SK-N-SH (cell line): ENCODE measurements at regions not wholly inside any gene's neighbourhood (a gene's known extent, or its start where the extent isn't known, plus 50 kb on each side); places are given as distances from the start of the nearest gene placed in this dataset.

Source experiments
- CTCF ChIA-PET: fragments of 300-600, 350-600 bp; formaldehyde crosslinking; extraction: SDS; loops from one replicate; lab custom pipeline; 2021; lab: Yijun Ruan, JAX
- POLR2A ChIA-PET: fragments of 350-600 bp; sonication (Branson Sonifier 250); formaldehyde crosslinking; extraction: SDS; loops from one replicate; lab custom pipeline; 2020; ENCODE audit warnings: antibody characterized with exemption, inconsistent platforms; lab: Yijun Ruan, JAX
- DNase-seq: peaks from one replicate; pipeline ENCODE4 v3.0.0; 2012
- H2AFZ ChIP-seq: fragments of 200-600 bp; sonication (generic); 2 replicates; pipeline ENCODE4 v1.8.1; 2016; ENCODE audit warnings: antibody characterized with exemption, mild to moderate bottlenecking, low read depth
- H3F3A ChIP-seq: fragments of 200-600 bp; sonication (generic); replicated peaks from 2 replicates; pipeline ENCODE3; 2016; ENCODE audit warnings: antibody characterized with exemption, mild to moderate bottlenecking; ENCODE audit not compliant: insufficient read depth
- H3K27ac ChIP-seq, 2 experiments: fragments of 200-500 bp in 1 of 2; fragments of 200-600 bp in 1 of 2; sonication (Bioruptor generic) in 1 of 2; sonication (generic), shearing (Covaris generic) in 1 of 2; 2 replicates each; pipeline versions ENCODE4 v1.5.1 to v1.6.1; 2014 to 2016; ENCODE audit warnings: low read depth in 2 of 2, inconsistent platforms in 1 of 2, low read length in 1 of 2, mild to moderate bottlenecking in 1 of 2, mixed read lengths in 1 of 2
- H3K27me3 ChIP-seq: fragments of 200-600 bp; sonication (generic), shearing (Covaris generic); 2 replicates; pipeline ENCODE4 v1.6.1; 2016; ENCODE audit warnings: mixed run types; ENCODE audit not compliant: insufficient read depth
- H3K36me3 ChIP-seq, 2 experiments: fragments of 200-500 bp in 1 of 2; fragments of 200-600 bp in 1 of 2; sonication (Bioruptor generic) in 1 of 2; sonication (generic) in 1 of 2; replicated peaks in 1 of 2; 2 replicates each; pipeline versions ENCODE3 to v1.5.1; 2014 to 2016; ENCODE audit warnings: low read length in 1 of 2, mild to moderate bottlenecking in 1 of 2; ENCODE audit not compliant: insufficient read depth in 2 of 2, control insufficient read depth in 1 of 2
- H3K4me1 ChIP-seq, 2 experiments: fragments of 200-500 bp in 1 of 2; fragments of 200-600 bp in 1 of 2; sonication (Bioruptor generic) in 1 of 2; sonication (generic), shearing (Covaris generic) in 1 of 2; 2 replicates each; pipeline versions ENCODE4 v1.5.1 to v1.6.1; 2014 to 2016; ENCODE audit warnings: low read depth in 1 of 2, low read length in 1 of 2, mixed run types in 1 of 2; ENCODE audit not compliant: insufficient read depth in 2 of 2, control insufficient read depth in 1 of 2
- H3K4me2 ChIP-seq: fragments of 200-600 bp; sonication (generic), shearing (Covaris generic); 2 replicates; pipeline ENCODE4 v1.6.1; 2017; ENCODE audit warnings: mixed run types
- H3K4me3 ChIP-seq, 2 experiments: fragments of 200-500 bp in 1 of 2; fragments of 200-600 bp in 1 of 2; sonication (Bioruptor generic) in 1 of 2; sonication (generic), shearing (Covaris generic) in 1 of 2; 2 replicates each; pipeline versions ENCODE4 v1.5.1 to v1.8.1; 2014 to 2016; ENCODE audit warnings: low read depth in 2 of 2, inconsistent platforms in 1 of 2, low read length in 1 of 2, mild to moderate bottlenecking in 1 of 2, mixed read lengths in 1 of 2, moderate library complexity in 1 of 2
- H3K79me2 ChIP-seq: fragments of 200-600 bp; sonication (generic); 2 replicates; pipeline ENCODE4 v1.8.1; 2017; ENCODE audit warnings: mild to moderate bottlenecking; ENCODE audit not compliant: insufficient read depth
- H3K9ac ChIP-seq: fragments of 200-600 bp; sonication (generic); 2 replicates; pipeline ENCODE4 v1.6.1; 2017; ENCODE audit warnings: mixed run types
- H3K9me2 ChIP-seq: fragments of 200-600 bp; sonication (generic); 2 replicates; pipeline ENCODE4 v1.6.1; 2017; ENCODE audit warnings: mixed run types
- H3K9me3 ChIP-seq: fragments of 200-600 bp; sonication (generic); 2 replicates; pipeline ENCODE4 v1.6.1; 2017; ENCODE audit warnings: mixed run types, mild to moderate bottlenecking, moderate library complexity
- H4K20me1 ChIP-seq: fragments of 200-600 bp; sonication (generic); 2 replicates; pipeline ENCODE4 v1.6.1; 2017; ENCODE audit warnings: mild to moderate bottlenecking, mixed run types; ENCODE audit not compliant: insufficient read depth
- CHD2 ChIP-seq: fragments of 150-350 bp; IDR thresholded peaks from 2 replicates; pipeline ENCODE4 v1.6.1; 2018; ENCODE audit warnings: low read length; ENCODE audit not compliant: partially characterized antibody
- EP300 ChIP-seq, 2 experiments: IDR thresholded peaks; 2 replicates each; pipeline versions ENCODE4 v1.4.0 to v1.6.1; 2012; ENCODE audit warnings: borderline replicate concordance in 1 of 2, low read depth in 1 of 2, low read length in 1 of 2
- FOXJ3 ChIP-seq: sonication (generic); formaldehyde crosslinking; IDR thresholded peaks from 2 replicates; pipeline ENCODE4 v1.5.1; 2020; ENCODE audit warnings: mild to moderate bottlenecking, missing genetic modification reagents
- FOXM1 ChIP-seq: IDR thresholded peaks from 2 replicates; pipeline ENCODE4 v1.4.0; 2012; ENCODE audit warnings: low read depth, mild to moderate bottlenecking
- GATA2 ChIP-seq: sonication (generic); formaldehyde crosslinking; IDR thresholded peaks from 2 replicates; pipeline ENCODE4 v1.5.0; 2020; ENCODE audit warnings: mild to moderate bottlenecking, missing genetic modification reagents
- IRF3 ChIP-seq: fragments of 150-350 bp; IDR thresholded peaks from 2 replicates; pipeline ENCODE4 v1.6.1; 2016; ENCODE audit warnings: mild to moderate bottlenecking, low read depth, low read length
- NFIC ChIP-seq: IDR thresholded peaks from 2 replicates; pipeline ENCODE4 v1.4.0; 2012; ENCODE audit warnings: borderline replicate concordance
- NRF1 ChIP-seq: IDR thresholded peaks from 2 replicates; pipeline ENCODE4 v1.6.1; 2012; ENCODE audit warnings: low read depth, mild to moderate bottlenecking, low read length
- POLR2AphosphoS5 ChIP-seq: IDR thresholded peaks from 2 replicates; pipeline ENCODE4 v1.6.1; 2012; ENCODE audit warnings: low read depth, low read length
- RAD21 ChIP-seq: IDR thresholded peaks from 2 replicates; pipeline ENCODE4 v1.6.1; 2012; ENCODE audit warnings: mild to moderate bottlenecking, low read length
- RXRA ChIP-seq: IDR thresholded peaks from 2 replicates; pipeline ENCODE4 v1.4.0; 2012; ENCODE audit warnings: low read depth, mild to moderate bottlenecking, borderline replicate concordance
- TCF12 ChIP-seq: IDR thresholded peaks from 2 replicates; pipeline ENCODE4 v1.4.0; 2012
- TF ChIP-seq, protein P1 (sequence below): IDR thresholded peaks from 2 replicates; pipeline ENCODE4 v1.4.0; 2012; ENCODE audit warnings: low read depth, borderline replicate concordance
- TF ChIP-seq, protein P2 (sequence below): IDR thresholded peaks from 2 replicates; pipeline ENCODE4 v1.4.0; 2012; ENCODE audit warnings: low read depth, borderline replicate concordance
- TF ChIP-seq, protein P3 (sequence below): IDR thresholded peaks from 2 replicates; pipeline ENCODE4 v1.6.1; 2012; ENCODE audit warnings: mild to moderate bottlenecking, low read depth, low read length, moderate library complexity

DNA sequence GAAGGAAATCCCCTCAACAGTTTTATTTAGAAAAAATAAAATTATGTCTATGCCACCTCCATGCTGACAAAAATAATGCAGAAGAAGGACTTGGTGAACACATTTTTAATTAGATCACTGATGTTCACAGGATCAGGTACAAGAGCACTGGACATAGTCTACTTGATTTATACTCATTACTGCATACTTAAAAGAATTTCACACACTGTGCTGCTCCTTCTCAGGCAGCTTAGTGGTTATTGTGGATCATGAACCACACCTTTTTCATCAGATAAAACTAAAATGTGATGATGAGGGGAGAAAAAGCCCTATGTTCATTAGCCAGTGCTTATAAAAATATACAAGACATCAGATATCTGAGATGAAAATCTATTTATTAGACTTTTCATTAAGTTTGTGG lies 103.3 kb upstream of the DPH5 start:
- Histone ChIP-seq H3K4me3 (no peak overlapping the region), H3K9me2 (no peaks in the 10 kb centered on the region), H3K27me3 (no peaks in the 10 kb centered on the region), H3K79me2 (no peaks in the 10 kb centered on the region), H3K36me3 (no peaks in the 10 kb centered on the region), H2AFZ (no peak overlapping the region), H4K20me1 (no peaks in the 10 kb centered on the region), H3K4me1 (peaks cover 0 to 4% of the 10 kb centered on the region in 2 experiments; a peak in 2 of 4 replicates), H3K9ac (no peak overlapping the region), H3K4me2 (no peak overlapping the region), H3K9me3 (no peaks in the 10 kb centered on the region), H3K27ac (no peak overlapping the region), H3F3A (no peaks in the 10 kb centered on the region)
- POLR2A ChIA-PET: no interaction called here
- CTCF ChIA-PET: no interaction called here
- no peak for DNase-seq
- TF ChIP-seq GATA2 (CRISPR knock-in tag): no peak
- TF ChIP-seq EP300 (IDR thresholded peaks at IDR 0.05; ENCODE audit: borderline replicate concordance in 1 of 2, low read depth in 1 of 2, low read length in 1 of 2): no peak
- no peak for TF ChIP-seq TCF12
- no peak for TF ChIP-seq RXRA
- no peak for TF ChIP-seq POLR2AphosphoS5
- TF ChIP-seq, protein P1, sequence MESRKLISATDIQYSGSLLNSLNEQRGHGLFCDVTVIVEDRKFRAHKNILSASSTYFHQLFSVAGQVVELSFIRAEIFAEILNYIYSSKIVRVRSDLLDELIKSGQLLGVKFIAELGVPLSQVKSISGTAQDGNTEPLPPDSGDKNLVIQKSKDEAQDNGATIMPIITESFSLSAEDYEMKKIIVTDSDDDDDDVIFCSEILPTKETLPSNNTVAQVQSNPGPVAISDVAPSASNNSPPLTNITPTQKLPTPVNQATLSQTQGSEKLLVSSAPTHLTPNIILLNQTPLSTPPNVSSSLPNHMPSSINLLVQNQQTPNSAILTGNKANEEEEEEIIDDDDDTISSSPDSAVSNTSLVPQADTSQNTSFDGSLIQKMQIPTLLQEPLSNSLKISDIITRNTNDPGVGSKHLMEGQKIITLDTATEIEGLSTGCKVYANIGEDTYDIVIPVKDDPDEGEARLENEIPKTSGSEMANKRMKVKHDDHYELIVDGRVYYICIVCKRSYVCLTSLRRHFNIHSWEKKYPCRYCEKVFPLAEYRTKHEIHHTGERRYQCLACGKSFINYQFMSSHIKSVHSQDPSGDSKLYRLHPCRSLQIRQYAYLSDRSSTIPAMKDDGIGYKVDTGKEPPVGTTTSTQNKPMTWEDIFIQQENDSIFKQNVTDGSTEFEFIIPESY: no peak
- TF ChIP-seq, protein P2, sequence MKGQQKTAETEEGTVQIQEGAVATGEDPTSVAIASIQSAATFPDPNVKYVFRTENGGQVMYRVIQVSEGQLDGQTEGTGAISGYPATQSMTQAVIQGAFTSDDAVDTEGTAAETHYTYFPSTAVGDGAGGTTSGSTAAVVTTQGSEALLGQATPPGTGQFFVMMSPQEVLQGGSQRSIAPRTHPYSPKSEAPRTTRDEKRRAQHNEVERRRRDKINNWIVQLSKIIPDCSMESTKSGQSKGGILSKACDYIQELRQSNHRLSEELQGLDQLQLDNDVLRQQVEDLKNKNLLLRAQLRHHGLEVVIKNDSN: no peak
- no peak for TF ChIP-seq IRF3
- no peak for TF ChIP-seq NFIC
- TF ChIP-seq CHD2: no peak
- TF ChIP-seq FOXM1: no peak
- TF ChIP-seq FOXJ3 (CRISPR knock-in tag): no peak
- TF ChIP-seq, protein P3, sequence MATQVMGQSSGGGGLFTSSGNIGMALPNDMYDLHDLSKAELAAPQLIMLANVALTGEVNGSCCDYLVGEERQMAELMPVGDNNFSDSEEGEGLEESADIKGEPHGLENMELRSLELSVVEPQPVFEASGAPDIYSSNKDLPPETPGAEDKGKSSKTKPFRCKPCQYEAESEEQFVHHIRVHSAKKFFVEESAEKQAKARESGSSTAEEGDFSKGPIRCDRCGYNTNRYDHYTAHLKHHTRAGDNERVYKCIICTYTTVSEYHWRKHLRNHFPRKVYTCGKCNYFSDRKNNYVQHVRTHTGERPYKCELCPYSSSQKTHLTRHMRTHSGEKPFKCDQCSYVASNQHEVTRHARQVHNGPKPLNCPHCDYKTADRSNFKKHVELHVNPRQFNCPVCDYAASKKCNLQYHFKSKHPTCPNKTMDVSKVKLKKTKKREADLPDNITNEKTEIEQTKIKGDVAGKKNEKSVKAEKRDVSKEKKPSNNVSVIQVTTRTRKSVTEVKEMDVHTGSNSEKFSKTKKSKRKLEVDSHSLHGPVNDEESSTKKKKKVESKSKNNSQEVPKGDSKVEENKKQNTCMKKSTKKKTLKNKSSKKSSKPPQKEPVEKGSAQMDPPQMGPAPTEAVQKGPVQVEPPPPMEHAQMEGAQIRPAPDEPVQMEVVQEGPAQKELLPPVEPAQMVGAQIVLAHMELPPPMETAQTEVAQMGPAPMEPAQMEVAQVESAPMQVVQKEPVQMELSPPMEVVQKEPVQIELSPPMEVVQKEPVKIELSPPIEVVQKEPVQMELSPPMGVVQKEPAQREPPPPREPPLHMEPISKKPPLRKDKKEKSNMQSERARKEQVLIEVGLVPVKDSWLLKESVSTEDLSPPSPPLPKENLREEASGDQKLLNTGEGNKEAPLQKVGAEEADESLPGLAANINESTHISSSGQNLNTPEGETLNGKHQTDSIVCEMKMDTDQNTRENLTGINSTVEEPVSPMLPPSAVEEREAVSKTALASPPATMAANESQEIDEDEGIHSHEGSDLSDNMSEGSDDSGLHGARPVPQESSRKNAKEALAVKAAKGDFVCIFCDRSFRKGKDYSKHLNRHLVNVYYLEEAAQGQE: no peak
- no peak for TF ChIP-seq NRF1
- no peak for TF ChIP-seq RAD21
